ENCODE measurements at regions not wholly inside any gene's neighbourhood (a gene's known extent, or its start where the extent isn't known, plus 50 kb on each side); places are given as distances from the start of the nearest gene placed in this dataset.

GRCh38 chr1:209344156-209344555 lies 239.4 kb upstream of the CAMK1G start:
- no peak for TF ChIP-seq CTCF (conservative IDR thresholded peaks at IDR 0.05; ENCODE audit: low read length)
- no peak for TF ChIP-seq EZH2phosphoT487 (IDR thresholded peaks at IDR 0.05; ENCODE audit: borderline replicate concordance, low read depth, low read length)
